ENCODE measurements at regions not wholly inside any gene's neighbourhood (a gene's known extent, or its start where the extent isn't known, plus 50 kb on each side); places are given as distances from the start of the nearest gene placed in this dataset.

DNA sequence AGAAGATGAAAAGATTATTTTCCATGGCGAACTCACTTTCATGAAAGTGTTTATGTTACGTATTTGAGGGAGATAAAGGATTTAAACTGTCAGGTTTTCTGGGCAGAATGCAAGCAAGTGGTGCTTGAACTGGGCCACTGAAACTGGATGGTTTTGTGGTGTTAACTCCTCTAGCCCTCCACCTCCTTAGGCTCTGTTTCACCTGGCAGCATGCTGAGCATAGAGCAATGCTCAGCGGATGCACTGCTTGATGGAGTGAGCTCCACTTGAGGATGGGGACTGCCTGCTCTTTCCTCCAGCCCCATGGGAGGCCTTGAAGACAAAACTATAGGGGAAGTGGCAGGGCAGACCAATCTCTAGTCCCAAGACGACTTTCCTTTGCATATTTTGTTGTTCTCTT is 345.8 kb downstream of the TDRD15 start:
- TF ChIP-seq, protein P1, sequence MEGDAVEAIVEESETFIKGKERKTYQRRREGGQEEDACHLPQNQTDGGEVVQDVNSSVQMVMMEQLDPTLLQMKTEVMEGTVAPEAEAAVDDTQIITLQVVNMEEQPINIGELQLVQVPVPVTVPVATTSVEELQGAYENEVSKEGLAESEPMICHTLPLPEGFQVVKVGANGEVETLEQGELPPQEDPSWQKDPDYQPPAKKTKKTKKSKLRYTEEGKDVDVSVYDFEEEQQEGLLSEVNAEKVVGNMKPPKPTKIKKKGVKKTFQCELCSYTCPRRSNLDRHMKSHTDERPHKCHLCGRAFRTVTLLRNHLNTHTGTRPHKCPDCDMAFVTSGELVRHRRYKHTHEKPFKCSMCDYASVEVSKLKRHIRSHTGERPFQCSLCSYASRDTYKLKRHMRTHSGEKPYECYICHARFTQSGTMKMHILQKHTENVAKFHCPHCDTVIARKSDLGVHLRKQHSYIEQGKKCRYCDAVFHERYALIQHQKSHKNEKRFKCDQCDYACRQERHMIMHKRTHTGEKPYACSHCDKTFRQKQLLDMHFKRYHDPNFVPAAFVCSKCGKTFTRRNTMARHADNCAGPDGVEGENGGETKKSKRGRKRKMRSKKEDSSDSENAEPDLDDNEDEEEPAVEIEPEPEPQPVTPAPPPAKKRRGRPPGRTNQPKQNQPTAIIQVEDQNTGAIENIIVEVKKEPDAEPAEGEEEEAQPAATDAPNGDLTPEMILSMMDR (IDR thresholded peaks at IDR 0.05; ENCODE audit: low read depth, low read length) = no peak
- TF ChIP-seq EZH2phosphoT487 (IDR thresholded peaks at IDR 0.05; ENCODE audit: low read depth) = no peak
